Loucy (cell line): ENCODE measurements at regions not wholly inside any gene's neighbourhood (a gene's known extent, or its start where the extent isn't known, plus 50 kb on each side); places are given as distances from the start of the nearest gene placed in this dataset.

Experiments
- H2AFZ ChIP-seq: fragments of 200-600 bp; sonication (generic); 2 replicates; pipeline ENCODE4 v1.6.0; 2016; ENCODE audit warnings: antibody characterized with exemption, mild to moderate bottlenecking, low read length, moderate library complexity
- H3F3A ChIP-seq: fragments of 200-600 bp; 2 replicates; pipeline ENCODE4 v1.6.0; 2016; ENCODE audit warnings: antibody characterized with exemption, low read depth, mild to moderate bottlenecking
- H3K27me3 ChIP-seq: fragments of 200-600 bp; sonication (generic); 2 replicates; pipeline ENCODE4 v1.6.1; 2014; ENCODE audit warnings: low read length, mild to moderate bottlenecking; ENCODE audit not compliant: insufficient read depth, poor library complexity, severe bottlenecking
- H3K36me3 ChIP-seq: fragments of 200-600 bp; sonication (generic); 2 replicates; pipeline ENCODE4 v1.6.1; 2016; ENCODE audit warnings: low read length; ENCODE audit not compliant: insufficient read depth
- H3K4me1 ChIP-seq: fragments of 200-600 bp; sonication (generic); 2 replicates; pipeline ENCODE4 v1.5.1; 2014; ENCODE audit warnings: low read length, mild to moderate bottlenecking; ENCODE audit not compliant: insufficient read depth, poor library complexity, severe bottlenecking
- H3K4me2 ChIP-seq: fragments of 200-600 bp; sonication (generic); 2 replicates; pipeline ENCODE4 v1.6.0; 2014; ENCODE audit warnings: antibody characterized with exemption, low read length, low read depth, mild to moderate bottlenecking; ENCODE audit not compliant: poor library complexity, severe bottlenecking
- H3K4me3 ChIP-seq: fragments of 200-600 bp; sonication (generic); 2 replicates; pipeline ENCODE4 v1.5.1; 2014; ENCODE audit warnings: low read length, mild to moderate bottlenecking, mixed read lengths; ENCODE audit not compliant: poor library complexity, severe bottlenecking
- H3K79me2 ChIP-seq: fragments of 200-600 bp; sonication (generic); 2 replicates; pipeline ENCODE4 v1.6.1; 2014; ENCODE audit warnings: low read length; ENCODE audit not compliant: insufficient read depth
- H3K9ac ChIP-seq: fragments of 200-600 bp; sonication (generic); 2 replicates; pipeline ENCODE4 v1.6.0; 2014; ENCODE audit warnings: mild to moderate bottlenecking, low read depth, low read length, moderate library complexity; ENCODE audit not compliant: poor library complexity, severe bottlenecking
- H3K9me2 ChIP-seq: fragments of 200-600 bp; sonication (generic); replicated peaks from 2 replicates; pipeline ENCODE4 v1.6.1; 2016; ENCODE audit warnings: low read depth, low read length, mixed read lengths
- H3K9me3 ChIP-seq: fragments of 200-600 bp; sonication (generic); 2 replicates; pipeline ENCODE4 v1.6.1; 2014; ENCODE audit warnings: mild to moderate bottlenecking, antibody characterized with exemption, low read length, low read depth; ENCODE audit not compliant: insufficient read depth
- H4K20me1 ChIP-seq: fragments of 200-600 bp; sonication (generic); 2 replicates; pipeline ENCODE4 v1.6.0; 2014; ENCODE audit warnings: antibody characterized with exemption, low read length, mild to moderate bottlenecking; ENCODE audit not compliant: insufficient read depth, poor library complexity, severe bottlenecking
- CTCF ChIP-seq: fragments of 200-600 bp; sonication (generic); conservative IDR thresholded peaks from 2 replicates; pipeline ENCODE4 v1.5.1; 2014; ENCODE audit warnings: mild to moderate bottlenecking, antibody characterized with exemption, low read length
- EZH2phosphoT487 ChIP-seq: fragments of 200-600 bp; IDR thresholded peaks from 2 replicates; pipeline ENCODE4 v1.6.1; 2018; ENCODE audit warnings: antibody characterized with exemption, mild to moderate bottlenecking, moderate library complexity, borderline replicate concordance

GRCh38 chr1:90126834-90127233 lies 131.9 kb downstream of the ZNF326 start:
- Histone ChIP-seq H3K4me3 (no peak overlapping the region), H3K9me2 (no peaks in the 10 kb centered on the region), H3K27me3 (no peaks in the 10 kb centered on the region), H3K9me3 (no peaks in the 10 kb centered on the region), H3K9ac (no peak overlapping the region), H2AFZ (no peak overlapping the region), H3K4me2 (no peak overlapping the region), H4K20me1 (no peaks in the 10 kb centered on the region), H3K36me3 (no peaks in the 10 kb centered on the region), H3F3A (no peaks in the 10 kb centered on the region), H3K79me2 (no peaks in the 10 kb centered on the region), H3K4me1 (no peaks in the 10 kb centered on the region)
- no peak for TF ChIP-seq EZH2phosphoT487
- no peak for TF ChIP-seq CTCF

GRCh38 chr1:90122654-90123340 lies 127.9 kb downstream of the ZNF326 start:
- Histone ChIP-seq H3K27me3 (no peaks in the 10 kb centered on the region), H3K9me2 (no peaks in the 10 kb centered on the region), H4K20me1 (no peaks in the 10 kb centered on the region), H3K36me3 (no peaks in the 10 kb centered on the region), H2AFZ (no peak overlapping the region), H3K4me2 (no peak overlapping the region), H3K9ac (no peak overlapping the region), H3K79me2 (no peaks in the 10 kb centered on the region), H3K9me3 (no peaks in the 10 kb centered on the region), H3K4me3 (no peak overlapping the region), H3K4me1 (no peaks in the 10 kb centered on the region), H3F3A (no peaks in the 10 kb centered on the region)
- no peak for TF ChIP-seq CTCF
- TF ChIP-seq EZH2phosphoT487 = no peak

GRCh38 chr1:90114521-90115141 lies 119.7 kb downstream of the ZNF326 start:
- Histone ChIP-seq H3K9ac (no peak overlapping the region), H3F3A (no peaks in the 10 kb centered on the region), H3K27me3 (no peaks in the 10 kb centered on the region), H3K4me3 (no peak overlapping the region), H3K9me3 (no peaks in the 10 kb centered on the region), H3K79me2 (no peaks in the 10 kb centered on the region), H3K4me1 (no peaks in the 10 kb centered on the region), H4K20me1 (no peaks in the 10 kb centered on the region), H3K36me3 (no peaks in the 10 kb centered on the region), H3K4me2 (no peak overlapping the region), H3K9me2 (no peaks in the 10 kb centered on the region), H2AFZ (no peak overlapping the region)
- TF ChIP-seq CTCF (peak; percentile 91), EZH2phosphoT487 (no peak)
